NCI-H774 (cell line): ENCODE measurements at regions not wholly inside any gene's neighbourhood (a gene's known extent, or its start where the extent isn't known, plus 50 kb on each side); places are given as distances from the start of the nearest gene placed in this dataset.
"Not testable (repeated sequence)": the region's sequence is repeated elsewhere in the genome, so short reads cannot be mapped to it uniquely, and the experiment has no call there.

ENCODE experiments used
- DNase-seq: peaks from one replicate; lab custom pipeline; 2025; lab: John Stamatoyannopoulos, UW

DNA sequence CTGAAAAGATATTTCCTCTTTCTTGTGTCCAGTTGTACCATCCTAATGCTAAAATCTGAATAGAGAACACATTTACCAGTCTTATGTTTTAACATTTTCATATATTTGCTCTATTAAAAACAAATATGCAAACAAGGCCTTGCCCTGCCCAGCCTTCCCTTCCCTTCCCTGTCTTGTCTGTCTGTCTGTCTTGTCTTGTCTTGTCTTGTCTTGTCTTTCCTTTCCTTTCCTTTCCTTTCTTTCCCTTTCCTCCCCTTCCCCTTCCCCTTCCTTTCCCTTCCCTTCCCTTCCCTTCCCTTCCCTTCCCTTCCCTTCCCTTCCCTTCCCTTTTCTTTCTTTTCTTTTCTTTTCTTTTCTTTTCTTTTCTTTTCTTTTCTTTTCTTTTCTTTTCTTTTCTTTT lies 1103.5 kb downstream of the STIM2 start:
- no peak for DNase-seq

DNA sequence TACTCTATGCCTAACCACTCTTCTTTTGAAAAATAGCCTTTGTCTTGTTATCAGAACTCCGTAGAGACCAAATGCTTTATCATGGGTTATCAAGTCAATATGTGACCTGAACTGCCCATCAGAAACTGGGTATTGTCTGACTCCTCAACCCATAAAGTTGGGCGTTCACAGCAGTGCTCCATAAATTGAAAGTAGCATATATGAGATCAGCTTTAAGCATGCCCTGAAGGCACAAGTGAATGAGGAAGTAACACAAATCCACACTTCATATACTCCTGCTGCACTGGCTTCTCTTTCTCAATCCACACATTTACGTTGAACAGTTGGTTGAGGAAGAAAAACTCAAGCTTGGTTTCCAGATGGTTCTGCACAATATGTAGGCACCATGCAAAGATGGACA lies 1106.0 kb downstream of the STIM2 start:
- no peak for DNase-seq

DNA sequence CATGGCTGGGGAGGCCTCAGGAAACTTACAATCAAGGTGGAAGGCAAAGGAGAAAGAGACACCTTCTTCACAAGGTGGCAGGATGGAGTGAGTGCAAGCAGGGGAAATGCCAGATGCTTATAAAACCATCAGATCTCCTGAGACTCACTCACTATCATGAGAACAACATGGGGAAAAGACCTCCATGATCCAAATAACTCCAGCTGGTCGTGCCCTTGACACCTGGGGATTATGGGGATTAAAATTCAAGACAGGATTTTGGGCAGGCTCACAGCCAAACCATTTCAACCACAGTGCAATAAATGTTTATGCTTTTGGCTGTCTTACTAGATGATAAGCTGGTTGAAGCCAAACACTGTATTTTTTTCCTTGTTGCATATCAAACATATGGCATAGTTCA lies 1112.4 kb downstream of the STIM2 start:
- no peak for DNase-seq

DNA sequence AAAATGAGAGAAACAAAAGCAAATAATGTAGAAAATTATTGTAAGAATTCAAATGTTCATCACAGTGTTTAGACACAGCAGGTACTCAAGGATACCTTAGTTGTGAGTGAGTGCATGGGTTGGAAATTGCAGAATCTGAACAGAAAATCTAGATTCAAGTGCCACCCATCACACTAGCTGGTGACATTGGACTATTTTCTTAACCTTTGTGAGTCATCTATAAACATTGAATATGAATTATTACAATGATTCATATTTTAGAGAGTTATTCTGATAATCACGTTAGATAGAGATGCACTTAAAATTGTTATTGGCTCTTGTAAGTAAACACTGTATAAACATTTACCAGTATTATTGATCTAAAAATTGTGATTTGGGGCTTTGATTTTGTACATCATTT lies 1113.1 kb downstream of the STIM2 start:
- DNase-seq: no peak

DNA sequence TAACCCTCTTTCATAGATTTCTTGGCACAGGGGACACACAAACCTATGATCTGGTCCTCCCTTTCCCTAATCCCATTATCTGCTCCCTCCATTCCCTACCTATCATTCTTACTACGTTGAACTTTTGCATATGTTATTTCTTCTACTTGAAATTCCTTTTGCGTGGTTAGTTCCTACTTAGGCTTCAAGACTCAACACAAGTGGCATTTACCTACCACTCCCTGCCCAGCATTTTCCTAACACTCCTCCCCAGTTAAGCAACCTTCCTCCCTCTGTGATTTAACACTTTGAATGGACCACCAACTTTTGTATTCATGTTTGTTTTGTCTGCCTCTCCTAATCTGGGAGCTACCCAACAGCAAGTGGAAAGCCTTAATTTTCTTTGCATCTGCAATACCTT lies 1113.7 kb downstream of the STIM2 start:
- no peak for DNase-seq

DNA sequence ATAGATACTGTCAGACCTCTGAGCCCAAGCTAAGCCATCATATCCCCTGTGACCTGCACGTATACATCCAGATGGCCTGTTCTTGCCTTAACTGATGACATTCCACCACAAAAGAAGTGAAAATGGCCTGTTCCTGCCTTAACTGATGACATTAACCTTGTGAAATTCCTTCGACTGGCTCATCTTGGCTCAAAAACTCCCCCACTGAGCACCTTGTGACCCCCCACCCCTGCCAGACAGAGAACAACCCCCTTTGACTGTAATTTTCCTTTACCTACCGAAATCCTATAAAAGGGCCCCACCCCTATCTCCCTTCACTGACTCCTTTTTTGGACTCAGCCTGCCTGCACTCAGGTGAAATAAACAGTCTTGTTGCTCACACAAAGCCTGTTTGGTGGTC lies 1114.2 kb downstream of the STIM2 start:
- not testable (repeated sequence) for DNase-seq

DNA sequence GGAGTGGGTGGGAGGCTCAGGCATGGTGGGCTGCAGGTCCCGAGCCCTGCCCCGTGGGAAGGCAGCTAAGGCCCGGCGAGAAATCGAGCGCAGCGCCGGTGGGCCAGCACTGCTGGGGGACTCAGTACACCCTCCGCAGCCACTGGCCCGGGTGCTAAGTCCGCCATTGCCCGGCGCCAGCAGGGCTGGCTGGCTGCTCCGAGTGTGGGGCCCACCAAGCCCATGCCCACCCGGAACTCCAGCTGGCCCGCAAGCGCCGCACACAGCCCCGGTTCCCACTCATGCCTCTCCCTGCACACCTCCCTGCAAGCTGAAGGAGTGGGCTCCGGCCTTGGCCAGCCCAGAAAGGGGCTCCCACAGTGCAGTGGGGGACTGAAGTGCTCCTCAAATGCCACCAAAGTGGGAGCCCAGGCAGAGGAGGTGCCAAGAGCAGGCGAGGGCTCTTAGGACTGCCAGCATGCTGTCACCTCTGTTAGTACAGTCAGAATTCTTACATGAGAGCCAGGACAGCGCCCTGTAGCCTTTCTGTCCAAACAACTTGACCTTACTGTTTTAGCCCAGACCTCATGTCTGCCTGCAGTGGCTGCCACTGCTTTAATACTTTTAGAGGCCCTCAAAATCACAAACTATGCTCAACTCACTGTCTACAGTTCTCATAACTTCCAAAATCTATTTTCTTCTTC lies 1117.9 kb downstream of the STIM2 start:
- DNase-seq: not testable (repeated sequence)

DNA sequence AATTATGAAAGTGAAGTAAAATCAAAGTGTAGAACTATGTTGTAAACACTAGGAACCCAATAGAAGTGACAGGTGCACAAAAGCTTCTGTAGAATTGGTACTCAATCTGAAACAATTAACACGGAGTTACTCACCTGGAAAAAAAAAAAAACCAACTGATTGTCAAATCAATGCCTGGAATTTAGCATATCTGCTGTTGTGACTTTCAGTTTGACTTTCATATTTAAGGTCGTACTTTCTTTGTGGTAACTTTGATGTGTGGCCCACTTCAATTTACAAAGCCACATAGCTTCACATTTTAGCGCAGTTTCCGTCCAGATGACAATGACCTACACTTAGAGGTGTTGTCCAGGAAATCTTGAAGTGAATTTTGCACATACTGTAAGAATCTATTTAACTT lies 1124.9 kb downstream of the STIM2 start:
- no peak for DNase-seq

DNA sequence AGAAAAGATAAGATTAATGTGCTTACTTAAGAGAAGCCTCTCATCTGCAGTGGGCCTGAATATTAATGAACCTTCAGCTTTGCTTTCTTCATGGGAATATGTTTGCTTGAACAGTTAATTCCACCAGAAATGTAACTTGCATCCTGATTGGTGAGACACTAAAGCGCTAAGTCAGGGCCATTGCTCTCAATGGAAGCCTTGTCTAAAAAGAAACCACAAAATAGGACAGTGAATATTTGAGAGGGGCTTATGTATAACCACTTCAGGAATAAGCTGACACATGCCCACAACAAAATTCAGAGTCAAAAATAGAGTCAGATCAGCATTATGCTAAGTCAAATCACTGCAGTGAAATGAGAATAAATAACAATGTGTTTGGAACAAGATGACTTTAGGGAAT lies 1125.8 kb downstream of the STIM2 start:
- no peak for DNase-seq

DNA sequence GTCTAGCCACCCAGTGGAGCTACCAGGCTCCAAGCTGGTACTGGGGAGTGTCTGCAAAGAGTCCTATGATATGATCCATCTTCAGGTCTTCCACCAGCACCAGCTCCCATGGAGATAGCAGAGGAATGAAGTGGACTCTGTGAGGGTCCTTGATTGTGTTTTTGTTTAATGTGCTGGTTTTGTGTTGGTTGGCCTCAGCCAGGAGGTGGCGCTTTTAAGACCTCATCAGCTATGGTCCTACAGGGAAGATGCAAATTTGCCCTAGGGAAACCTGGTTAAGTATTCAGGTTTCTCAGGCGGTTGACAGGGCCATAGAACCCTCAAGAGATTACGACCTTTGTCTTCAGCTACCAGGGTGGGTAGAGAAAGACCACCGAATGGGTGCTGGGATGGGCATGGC lies 1141.1 kb downstream of the STIM2 start:
- DNase-seq: no peak

DNA sequence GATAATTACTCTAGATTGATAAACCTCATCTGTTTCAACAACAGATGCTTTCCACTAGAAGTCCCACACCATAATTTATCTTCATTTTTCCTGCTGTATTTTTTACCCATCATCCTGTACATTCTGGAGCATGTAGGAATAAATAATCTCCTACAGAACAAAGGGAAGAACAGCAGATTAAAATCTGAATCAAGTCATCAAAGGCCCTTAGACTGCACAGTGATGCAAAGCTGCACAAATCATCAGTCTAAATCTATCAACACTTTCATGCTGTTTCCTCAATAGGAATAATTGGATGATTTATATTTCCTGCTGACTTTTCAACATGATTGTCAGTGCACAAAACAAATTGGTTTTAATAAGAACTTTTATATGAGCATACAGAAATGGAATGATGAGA lies 1143.9 kb downstream of the STIM2 start:
- no peak for DNase-seq

DNA sequence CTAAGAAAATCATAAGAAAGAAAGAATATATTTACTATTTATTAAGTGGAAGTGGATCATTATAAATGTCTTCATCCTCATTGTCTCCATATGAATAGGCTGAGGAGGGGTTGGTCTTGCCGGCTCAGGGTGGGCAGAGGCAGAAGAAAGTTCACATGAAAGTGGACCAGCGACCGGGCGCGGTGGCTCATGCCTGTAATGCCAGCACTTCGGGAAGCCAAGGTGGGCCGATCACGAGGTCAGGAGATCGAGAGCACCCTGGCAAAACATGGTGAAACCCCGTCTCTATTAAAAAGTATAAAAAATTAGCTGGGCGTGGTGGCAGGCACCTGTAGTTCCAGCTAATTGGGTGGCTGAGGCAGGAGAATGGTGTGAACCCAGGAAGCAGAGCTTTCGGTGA lies 1145.4 kb downstream of the STIM2 start:
- no peak for DNase-seq

DNA sequence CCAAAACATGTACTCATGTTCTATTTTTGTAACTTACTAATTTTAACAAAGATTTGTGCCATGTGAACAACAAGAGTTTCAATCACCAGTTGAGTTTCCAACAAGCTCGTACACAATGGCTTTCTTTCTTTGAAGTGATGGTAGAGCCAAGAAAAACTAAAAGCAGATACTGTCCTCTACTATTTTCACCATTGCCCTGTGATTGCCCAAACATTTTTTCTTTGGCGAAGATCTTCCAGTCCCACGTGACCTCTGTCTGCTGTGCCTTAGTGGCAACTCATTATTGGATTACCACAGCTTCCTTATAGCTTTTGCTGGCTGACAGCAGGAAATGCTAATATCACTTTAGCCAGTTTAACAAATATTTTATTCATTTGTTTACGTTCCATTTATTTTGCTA lies 1147.1 kb downstream of the STIM2 start:
- no peak for DNase-seq

DNA sequence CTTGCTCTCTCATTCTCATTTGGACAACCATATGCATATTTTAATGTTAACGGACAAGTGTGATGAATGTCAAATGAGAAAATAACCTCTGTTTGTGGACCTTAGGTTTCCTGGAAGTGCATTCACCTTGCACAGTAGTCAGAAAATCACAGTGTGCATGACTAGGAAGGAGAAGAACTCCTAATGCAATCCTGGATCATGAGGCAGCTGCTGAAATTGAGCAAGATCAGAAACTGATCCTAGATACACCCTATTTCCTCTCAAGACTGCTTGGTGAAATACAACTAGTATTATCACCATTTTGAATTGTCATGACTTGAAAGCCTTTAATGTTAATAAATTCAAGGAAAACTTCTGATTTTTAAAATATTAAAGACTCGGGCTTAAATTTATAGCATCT lies 1148.9 kb downstream of the STIM2 start:
- no peak for DNase-seq

DNA sequence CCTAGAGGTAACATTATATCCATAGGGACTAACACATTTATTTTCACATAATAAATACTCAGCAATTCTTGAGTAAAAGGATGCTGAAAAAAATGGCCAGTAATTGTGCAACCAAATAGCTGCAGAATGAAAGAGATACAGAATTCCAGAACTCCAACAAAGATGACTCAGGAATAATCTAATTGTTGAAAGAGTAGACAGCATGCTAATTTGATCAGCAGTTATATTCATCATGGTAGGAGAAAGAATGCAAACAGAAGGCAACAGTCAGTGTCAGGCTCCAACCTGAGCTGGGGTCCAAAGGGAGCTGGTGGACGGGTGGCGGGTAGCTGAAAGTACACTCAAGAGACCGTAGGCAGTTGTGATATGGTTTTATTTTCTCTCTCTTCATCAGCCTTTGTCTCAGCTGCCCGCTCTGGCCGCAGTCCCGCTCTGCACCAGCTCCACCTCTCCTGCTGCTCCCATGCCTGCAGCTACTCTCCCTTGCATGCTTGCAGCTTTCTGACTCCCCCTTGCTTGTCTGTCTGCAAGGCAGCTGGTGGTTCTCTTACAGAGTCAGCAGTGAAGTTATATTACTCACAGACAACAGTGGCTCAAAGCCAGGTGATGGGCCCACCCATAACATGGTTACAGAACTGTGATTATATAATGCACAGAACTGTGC lies 1150.1 kb downstream of the STIM2 start:
- no peak for DNase-seq

DNA sequence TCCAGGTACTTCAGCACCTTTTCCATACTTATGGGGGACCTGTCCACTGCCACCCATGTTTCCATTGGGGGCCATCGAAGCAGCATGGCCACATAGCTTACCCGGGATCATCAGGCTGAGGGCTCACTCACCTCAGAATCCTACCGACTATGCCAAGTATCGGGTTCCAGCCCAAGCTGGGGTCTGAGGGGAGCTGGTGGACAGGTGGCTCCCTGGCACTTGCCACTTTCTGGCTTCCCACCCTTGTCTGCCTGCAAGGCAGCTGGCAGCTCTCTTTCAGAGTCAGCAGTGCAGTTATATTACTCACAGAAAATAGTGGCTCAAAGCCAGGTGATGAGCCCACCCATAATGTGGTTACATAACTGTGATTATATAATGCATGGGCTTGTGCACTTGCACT lies 1153.8 kb downstream of the STIM2 start:
- DNase-seq: no peak

DNA sequence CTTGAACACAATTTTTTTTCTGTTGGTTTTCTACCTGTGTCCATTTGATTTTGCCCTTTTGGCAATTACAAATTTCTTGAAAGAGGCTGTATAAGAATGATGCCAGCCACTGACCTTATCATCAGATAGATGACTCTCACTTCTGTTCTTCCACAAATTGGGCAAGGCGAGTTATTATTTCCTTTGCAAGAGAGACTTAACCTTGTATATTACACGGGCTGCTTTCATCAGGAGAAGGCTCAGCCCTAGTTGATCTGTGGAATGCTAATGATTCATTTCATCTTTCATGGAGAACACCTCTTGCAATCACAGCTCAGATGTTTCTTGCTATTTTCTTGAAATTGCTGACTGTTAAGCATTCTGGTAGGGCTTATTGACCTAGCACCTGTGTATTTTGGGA lies 1155.4 kb downstream of the STIM2 start:
- no peak for DNase-seq

DNA sequence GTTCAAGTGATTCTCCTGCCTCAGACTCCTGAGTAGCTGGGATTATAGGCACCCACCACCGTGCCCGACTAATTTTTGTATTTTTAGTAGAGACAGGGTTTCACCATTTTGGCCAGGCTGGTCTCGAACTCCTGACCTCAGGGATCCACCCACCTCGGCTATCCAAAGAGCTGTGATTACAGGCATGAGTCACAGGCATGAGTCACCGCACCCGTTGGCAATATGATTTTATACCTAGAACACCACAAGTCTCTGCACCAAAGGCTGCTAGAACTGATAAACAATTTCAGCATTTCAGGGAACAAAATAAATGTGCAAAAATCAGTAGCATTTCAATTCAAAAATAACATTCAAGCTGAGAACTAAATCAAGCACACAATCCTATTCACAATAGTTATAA lies 1177.6 kb downstream of the STIM2 start:
- not testable (repeated sequence) for DNase-seq

DNA sequence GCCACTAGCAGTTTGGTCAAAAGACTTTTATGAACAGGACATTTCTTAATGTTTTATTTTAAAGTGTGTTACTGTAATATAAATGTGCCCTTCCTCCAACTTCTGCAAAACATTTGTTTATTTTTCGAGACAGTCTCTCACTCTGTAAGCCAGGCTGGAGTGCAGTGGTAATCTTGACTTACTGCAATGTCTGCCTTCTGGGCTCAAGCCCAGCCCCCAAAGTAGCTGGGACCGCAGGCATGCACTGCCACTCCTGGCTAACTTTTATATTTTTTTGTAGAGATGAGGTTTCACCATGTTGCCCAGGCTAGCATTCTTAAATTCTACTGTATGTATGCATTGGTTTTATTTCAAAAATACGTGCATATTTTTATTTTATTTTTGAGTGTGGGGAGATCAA lies 1201.9 kb downstream of the STIM2 start:
- DNase-seq: no peak

DNA sequence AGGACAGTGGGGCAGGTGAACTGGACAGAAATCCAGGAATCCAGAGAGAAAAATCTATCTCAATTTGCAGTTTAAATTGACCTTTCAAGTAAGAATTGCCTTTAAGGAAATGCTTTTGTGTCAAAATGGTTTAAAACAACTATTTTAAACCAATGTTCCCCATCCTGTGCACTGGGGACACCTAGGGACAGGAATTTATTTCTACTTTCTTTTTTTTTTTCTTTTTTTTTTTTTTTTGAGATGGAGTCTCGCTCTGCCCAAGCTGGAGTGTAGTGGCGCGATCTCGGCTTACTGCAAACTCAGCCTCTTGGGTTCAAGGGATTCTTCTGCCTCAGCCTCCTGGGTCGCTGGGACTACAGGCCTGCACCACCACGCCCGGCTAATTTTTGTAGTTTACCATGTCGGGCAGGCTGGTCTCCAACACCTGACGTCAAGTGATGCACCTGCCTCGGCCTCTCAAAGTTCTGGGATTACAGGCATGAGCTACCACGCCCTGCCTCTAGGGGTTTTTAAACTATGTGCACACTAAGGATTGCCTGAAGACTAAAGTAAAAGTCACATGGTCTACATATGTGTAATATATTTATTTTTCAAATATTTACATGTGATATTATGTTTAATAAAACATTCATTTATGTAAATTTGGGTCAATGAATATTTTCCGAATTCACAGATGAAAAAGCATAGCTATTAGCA lies 1213.4 kb downstream of the STIM2 start:
- DNase-seq: no peak

DNA sequence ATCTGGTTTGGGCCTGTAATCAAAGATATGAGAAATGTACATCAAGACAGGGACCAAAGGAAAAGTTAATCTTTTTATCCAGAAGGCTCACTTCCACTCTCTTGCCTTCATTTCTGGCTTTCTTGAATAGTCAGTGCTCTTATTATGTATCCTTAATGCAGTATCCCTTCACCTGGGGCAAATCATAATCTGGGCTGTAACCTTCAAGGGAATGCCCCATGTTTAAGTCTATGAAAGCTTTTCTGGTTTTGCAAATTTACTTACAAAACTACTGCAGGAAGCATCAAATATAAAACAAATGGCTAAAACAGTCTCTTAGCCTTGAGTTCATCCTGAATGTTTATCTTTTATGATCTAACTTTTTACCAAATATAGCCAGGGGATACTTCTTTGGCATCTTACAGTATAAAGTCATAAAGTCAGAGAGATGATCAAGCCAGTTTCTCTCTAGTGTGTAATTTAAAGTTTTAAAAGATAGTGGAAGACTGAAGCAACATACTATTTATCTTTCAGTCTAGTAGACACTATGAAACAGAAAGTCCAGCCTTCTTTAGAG lies 1214.8 kb downstream of the STIM2 start:
- DNase-seq: no peak

DNA sequence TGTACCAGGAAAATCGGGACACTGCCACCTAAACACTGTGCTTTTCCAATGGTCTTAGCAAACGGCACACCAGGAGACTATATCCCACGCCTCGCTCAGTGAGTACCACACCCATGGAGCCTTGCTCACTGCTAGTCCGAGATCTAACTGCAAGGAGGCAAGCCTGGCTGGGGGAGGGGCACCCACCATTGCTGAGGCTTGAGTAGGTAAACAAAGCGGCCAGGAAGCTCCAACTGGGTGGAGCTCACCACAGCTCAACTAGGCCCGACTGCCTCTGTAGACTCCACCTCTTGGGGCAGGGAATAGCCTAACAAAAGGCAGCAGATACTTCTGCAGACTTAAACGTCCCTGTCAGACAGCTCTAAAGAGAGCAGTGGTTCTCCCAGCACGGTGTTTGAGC lies 1216.6 kb downstream of the STIM2 start:
- not testable (repeated sequence) for DNase-seq

DNA sequence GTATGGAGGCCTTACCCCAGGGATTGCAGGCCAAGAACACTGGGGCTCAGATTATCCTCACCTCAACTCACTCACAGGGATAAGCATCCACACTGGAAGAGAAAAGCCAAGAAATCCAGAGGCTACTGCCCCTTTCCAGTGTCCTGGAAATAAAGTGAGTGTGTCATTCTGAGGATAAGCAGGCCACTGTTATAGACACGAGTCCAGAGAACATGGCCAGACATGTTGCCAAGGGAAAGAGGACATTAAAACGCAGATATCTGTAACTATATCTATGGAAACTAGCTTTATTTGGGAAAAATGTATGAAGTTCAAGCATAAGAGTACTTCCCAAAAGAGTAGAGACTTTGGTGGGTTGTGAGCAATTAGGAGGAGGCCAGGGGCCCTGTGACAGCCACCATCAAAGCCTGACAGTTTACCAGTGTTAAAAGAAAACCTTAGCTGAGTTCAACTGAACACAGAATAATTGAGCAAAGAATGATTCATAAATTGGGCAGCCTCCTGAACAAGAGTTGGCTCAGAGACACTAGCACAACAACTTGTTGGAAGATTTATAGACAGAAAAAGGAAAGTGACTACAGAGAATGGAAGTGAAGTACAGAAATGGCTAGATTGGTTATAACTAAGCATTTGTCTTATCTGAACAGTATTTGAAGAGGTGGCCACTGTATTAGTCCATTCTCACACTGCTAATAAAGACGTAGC lies 1222.2 kb downstream of the STIM2 start:
- DNase-seq: no peak
